M059J (cell line): ENCODE measurements at regions not wholly inside any gene's neighbourhood (a gene's known extent, or its start where the extent isn't known, plus 50 kb on each side); places are given as distances from the start of the nearest gene placed in this dataset.

Experiments used
- DNase-seq: peaks from one replicate; pipeline ENCODE4 v3.0.0-alpha.2; 2012; ENCODE audit warnings: low read depth

DNA sequence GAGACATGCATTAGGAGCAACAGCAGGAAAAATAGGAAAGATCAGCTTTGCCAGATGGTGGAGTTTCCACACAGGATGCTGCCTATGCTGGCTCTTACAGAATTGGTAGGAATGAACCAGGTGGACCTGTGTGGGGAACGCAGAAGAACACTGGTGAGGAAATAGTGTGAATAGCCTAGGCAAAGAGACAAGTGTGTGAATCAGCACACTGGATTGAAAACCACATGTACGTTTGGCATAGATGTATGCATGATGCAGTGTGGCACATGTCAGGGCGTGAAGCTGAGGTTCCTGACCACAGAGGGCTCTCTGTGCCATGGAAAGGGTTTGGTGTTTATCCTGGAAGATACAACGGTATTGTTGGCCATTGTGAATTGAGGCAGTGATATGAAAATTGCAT lies 156.5 kb upstream of the SLC10A2 start:
- no peak for DNase-seq

DNA sequence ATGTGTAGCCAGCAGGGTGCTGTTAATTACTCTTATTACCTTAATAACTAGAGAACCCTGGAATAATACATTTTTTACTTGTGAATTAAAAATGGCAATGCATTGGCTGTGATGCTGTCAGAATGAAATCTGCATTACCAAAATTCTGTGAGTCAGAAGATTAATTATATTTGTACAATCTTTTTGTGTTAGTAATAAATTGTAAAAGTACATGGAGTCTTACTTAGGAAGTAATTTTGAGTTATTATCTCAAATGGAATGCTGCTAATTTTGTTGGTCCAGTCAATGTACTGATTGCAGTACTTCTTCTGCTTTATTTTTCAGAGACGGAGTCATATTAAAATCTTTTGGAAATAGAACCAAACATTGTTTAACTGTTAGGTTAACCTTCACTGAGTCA lies 152.0 kb upstream of the SLC10A2 start:
- DNase-seq: no peak

DNA sequence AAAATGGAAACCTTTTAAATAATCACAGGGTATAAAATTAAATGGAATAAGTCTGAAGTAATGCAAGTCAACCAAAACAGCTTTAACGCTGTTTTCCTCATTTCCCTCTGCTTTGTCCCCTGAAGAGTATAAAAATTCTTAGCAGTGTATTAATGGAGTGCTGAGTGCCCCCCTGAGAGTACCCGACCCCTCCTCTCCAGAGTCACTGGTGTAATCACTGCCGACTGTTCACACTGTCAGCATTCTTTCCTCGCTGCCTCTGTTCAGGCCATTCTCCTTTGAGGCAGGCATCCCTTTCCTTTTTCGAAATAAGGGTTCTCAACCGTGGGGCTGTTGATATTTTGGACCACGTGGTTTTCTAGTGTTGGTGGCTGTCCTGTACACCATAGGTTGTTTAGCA lies 146.9 kb upstream of the SLC10A2 start:
- DNase-seq: no peak

DNA sequence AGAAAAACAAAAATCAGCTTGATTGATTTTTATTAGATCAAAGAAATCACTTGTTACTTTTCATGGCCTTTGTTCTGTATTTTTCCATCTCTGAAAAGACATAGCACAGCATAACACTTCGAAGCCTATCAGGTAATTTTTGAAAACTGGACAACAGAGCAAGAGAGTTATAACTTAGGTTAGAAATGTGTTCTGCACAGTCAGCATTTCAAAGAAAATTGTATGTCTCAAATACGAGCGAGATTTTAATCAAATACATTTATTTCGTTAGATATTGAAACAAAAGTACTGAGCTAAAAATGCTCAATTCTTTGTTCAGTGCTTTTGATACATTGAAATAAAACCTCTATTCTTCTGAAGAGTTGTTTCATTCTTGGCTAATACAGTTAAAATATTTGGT lies 144.1 kb upstream of the SLC10A2 start:
- no peak for DNase-seq

DNA sequence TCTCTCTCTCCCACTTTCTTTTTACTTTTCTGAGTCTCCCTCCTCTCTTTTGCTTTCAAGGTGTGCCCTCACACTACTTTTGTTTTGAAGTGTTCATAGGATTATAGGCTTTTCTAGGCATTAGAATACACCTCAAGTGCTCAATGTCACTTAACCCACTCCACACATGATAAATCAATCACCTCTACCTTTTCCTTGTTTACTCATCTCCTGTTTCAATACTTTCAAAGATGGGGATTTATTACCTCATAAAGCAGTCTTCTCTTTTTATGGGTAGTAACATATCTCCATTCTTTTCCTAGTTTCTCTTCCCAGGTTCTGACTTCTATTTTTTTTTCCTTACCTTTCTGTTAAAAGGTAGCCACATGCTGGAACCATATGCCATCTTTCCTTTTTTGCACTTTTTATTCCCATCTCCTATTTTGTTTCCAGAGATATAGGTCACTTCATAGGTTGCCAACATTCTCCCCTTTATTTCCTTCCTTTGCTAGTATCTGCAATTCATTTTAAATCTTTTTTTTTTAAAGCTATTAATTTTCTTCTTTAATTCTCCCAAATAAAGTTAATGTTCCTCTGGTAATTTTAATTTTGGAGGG lies 137.6 kb upstream of the SLC10A2 start:
- DNase-seq: no peak

DNA sequence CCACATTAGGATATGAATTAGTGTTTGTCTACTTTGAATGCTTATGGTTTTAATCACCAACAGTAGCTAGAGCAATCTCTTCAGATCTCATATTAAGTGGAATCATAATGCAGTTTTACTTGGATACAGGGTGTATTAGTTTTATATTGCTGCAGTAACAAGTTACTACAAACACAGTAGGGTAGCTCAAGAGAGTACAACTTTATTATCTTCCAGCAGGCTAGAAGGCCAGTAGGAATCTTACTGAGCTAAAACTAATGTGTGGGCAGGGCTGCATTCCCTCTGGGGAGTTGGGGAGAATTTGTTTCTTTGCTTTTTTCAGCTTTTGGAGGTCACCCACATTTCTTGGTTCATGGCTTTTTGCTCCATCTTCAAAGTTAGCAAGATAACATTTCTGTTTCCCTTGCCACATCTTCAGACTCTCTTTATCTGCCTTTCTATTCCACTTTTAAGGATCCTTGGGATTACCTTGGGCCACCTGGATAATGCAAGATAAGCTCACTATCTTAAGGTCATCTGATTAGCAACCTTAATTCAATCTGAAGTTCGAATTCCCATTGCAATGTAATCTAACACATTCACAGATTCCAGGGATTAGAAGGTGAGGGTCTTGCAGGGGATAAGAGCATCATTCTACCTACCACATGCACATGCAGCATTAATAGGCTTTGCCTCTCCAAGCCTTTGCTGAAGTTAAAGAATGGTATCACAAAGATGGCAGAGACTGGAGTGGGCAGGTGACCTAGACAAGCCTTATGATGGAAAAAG lies 134.1 kb upstream of the SLC10A2 start:
- DNase-seq: no peak

DNA sequence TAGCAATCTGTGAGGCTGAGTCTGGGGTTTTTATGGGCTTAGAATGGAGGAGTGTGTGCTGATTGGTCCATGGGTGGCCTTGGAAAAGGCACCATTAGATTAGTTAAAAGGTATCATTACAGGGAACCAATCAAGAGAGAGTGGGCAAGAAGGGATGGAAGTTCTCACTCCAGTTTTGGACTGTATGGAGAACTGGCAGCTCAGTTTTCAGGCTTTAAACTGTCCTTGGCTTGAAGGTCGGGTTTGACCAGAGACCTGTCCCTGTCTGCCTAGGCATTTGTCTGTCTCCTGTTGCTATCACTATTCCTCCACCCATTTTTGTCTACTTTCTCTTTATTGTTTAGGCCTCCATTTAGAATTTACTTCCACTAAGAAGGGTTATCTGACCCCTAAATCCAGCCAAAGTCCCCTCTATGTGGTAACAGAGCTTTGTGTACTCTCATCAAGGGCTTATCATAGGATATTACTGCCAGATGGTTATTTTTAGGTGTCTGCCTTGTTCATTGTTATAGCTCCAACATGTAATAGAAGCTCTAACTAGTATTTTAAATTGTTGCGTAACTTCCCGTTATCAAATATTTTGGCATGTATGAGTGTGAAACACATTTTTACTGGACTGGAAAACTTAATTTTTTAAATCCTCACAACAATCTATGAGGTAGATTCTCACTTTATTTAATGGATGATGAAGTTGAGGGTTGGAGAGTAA lies 133.3 kb upstream of the SLC10A2 start:
- no peak for DNase-seq

DNA sequence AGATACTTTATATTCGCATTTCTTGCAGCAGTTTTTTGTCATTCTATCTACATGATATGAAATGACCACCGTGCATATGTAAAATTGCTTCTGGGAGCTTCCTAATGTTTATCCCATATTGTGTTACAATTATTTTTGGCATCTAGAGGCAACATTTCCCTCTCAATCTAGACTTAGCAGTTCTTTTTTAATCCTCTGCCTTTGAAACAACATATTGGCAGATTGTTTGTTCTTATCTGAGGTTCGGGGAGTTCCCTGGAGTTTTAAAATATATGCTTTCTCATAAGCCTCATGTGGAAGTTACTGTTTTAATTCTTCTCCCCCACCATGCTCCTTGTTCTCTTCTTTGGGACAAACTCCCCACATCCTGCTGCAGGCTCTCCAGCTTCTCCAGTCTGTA lies 130.1 kb upstream of the SLC10A2 start:
- DNase-seq: no peak

DNA sequence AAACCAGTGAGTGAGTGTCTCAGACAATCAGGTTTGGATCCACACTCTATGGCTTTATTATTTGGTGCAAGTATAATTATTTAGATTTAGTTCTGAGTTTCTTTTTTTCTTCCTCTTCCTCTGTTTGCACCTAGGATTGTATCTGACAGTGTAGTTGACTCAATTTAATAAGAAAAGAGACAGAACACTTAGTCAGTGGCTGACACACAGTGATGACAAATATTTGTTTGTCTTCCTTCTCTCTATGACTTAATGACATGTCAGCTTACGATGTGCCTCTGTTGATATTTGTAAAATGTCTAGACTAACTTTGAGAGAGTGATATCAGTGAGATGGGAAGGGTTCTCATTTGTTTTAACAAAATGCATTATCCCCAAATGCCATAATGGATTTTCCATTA lies 129.5 kb upstream of the SLC10A2 start:
- DNase-seq: no peak

DNA sequence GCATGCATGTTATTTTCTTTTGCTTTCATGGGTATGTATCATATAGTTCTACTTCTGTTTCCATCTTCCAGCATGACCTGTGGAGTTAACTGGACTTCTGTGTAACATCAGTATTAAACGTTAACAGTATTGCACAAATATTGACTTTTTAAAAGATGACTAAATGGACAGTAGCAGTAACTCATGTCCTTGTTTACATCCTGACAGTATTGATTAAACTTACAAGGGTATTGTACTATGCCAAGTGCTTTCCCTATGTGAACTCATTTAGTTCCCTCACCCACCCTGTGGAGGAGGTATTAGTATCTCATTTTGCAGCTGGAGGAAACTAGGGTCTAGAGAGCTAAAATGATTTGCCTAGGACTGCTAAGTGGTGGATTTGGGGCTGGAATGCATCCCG lies 128.7 kb upstream of the SLC10A2 start:
- DNase-seq: no peak

DNA sequence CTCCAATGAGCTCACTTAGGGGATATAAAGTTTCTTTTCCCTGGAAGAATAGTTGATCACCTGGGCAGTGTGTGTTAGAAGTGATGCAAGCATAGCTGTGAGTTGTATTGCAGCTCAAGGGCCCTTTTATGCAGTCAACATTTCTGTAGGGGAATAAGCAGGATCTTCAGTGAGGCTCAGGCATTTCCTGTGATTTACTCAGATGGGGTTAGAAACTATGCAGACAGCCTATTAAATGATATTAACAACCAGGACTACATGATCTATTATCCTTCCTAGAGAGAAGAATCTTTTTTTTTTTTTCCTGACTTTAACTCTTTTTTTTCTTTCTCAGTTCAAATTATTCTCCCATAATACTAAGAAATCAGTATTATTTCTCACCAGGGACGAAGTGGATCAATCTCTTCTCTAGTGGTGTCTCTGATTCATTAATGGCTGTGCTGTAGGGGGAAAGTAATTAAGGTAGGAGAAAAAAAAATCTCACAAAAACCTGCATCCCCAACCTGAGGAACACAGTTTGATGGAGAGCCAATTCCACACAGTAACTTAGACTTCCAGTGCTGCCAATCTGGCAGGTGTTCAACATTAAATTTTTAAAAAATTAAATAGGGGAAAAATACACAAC lies 126.4 kb upstream of the SLC10A2 start:
- DNase-seq: no peak

DNA sequence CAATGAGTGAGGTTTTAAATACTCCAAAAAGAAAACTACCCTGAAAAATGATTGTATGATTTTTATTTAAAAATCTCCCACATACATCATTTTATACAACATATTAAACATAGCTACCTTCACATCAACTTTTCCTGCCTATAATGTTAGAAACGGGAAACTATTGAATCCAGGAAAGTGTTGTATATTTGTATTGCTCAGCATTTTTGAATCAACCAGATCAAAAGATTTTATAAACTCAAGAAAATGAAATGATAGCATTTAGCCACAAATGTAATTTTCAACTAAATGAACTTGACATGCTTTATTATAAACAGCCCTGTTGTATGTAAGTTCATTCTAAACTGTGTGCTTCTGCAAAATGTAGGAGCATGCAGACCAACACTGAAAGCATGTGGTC lies 124.6 kb upstream of the SLC10A2 start:
- no peak for DNase-seq

DNA sequence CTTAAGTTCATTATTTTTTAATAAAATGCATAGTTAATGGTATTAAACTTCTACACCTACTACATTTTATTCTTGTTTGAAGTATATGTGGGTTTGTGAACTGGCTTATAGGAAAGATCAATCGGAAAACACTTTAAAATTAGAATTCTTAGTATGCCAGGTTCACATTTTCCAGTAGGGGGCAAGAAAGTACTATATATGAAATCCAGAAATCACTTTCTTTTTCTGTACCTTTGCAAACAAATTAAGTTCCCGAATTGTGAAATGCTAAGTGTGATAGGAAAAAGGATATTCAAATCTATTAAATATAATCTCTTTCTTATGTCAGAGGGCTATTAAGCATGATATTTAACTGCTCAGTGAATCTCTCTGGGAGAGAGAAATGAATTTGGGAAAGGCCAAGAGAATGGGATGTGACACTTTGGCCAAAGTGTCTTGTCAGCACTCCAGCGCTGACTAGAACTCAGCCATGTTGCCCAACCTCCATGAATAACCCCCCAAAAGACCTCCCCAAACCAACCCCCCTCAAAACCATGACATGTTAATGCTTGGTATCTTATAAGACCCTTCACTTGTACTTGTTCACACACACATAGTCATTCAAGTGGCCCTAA lies 122.6 kb upstream of the SLC10A2 start:
- peak; percentile 5 for DNase-seq

DNA sequence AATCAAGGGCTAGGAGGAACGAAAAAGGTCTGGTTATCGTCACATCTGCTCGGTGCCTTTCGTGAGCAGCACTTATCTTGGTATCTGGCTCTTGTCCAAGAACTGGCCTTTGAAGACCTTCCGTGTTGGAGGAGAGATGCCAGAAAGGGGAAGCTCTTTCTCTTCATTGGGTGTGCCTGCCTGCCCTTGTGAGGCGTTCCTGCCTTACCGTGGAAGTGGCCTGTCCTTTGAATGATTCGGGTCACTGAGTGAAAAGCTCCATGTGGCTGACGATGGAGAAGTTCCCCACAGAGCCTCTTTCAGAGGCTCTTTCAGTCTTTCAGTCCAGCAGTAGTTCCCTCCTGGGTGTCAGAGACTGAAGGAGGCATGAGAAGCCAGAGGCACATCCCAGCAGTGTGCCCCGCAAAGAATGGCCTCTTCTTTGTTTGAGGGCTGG lies 121.5 kb upstream of the SLC10A2 start:
- peak; percentile 3 for DNase-seq

DNA sequence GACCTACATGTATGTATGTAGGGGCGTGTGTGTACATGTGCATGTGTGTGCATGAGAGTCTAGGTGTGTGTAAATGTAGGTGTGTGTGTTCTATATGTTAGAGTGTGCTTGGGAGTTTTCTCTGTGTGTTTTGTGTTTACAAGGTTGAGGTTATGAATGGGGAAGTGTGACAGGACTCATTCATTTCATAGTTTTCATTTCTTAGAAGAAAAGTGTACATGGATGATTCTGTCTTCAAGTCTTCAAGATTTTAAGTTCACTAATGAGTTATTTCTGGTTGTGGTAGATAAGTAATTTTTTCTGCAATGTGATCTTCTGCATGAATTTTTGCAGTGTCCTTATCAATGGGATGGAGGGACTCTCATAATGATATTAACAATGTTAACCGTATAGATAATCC lies 118.2 kb upstream of the SLC10A2 start:
- DNase-seq: no peak

DNA sequence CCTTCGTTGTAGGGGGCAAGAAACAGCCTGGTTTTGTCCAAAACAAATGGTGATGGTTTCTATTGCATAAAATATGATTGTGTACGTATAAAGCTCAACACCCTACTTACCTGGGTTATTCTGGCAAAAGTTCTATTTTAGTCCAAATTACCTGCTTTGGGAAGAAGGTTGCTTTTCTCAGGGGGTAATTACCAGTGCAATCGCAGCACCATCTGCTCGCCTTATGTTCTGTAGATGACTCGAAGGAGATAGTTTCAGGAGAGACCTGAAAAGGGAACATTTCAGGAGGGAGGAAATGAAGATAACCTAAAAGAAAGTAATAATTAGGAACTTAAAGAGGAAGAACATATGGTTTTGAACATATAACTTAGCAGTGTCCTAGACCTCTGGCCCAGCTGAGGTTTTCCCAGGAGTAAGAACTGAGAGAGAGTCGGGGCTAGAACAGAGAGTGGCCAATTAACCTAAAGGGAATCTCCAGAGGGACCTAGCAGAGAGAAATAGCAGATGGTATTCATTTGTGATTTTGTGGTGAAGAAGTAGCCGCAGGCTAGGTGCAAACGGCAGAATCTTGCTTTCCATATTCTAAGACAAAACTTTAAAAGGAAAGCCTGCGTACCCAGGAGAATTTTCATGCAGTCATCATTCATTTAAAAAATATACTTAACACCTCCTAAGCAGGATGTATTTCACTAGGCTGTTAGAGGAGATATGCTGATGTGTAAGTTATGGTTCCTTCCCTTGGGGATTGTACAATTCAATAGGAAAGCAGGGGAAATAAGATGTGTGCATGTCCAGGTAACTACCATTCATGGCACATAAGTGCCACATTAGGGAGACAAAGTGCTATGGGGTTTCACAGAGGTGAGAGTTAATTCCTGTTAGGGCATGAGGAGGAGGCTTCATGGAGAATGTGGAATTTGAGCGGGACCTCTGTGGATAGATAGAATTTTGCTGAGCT lies 113.0 kb upstream of the SLC10A2 start:
- no peak for DNase-seq

DNA sequence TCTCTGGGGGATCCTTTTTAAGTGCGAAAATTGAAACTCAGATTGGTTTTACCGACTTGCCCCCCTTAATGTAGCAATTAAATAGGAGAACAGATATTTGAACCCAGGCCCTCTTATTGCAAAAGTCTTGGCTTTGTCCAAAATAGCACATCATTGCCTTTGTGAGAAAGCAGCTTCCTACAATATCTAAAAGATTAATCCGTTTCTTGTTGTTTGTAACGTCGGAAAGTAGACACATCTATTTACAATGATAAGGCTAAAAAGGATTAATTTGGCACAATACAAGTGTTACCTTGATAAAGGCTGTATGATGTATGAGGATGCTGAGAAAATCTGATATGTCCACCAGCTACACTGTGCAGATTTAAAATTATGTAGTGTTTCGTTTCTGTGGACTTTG lies 108.7 kb upstream of the SLC10A2 start:
- no peak for DNase-seq

DNA sequence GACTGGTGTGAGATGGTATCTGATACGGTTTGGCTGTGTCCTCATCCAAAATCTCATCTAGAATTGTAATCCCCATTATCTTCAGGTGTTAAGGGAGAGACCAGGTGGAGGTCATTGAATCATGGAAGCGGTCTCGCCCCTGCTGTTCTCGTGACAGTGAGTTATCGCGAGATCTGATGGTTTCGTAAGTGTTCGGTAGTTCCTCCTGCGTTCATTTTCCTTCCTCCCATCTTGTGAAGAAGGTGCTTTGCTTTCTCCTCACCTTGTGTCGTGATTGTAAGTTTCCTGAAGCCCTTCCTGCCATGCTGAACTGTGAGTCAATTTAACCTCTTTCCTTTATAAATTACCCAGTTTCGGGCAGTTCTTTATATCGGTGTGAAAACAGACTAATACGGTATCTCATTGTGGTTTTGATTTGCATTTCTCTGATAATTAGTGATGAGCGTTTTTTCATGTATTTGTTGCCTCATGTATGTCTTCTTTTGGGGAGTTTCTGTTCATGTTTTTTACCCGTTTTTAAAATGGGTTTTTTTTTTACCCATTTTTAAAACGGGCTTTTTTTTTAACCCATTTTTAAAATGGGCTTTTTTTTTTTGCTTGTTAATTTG lies 102.8 kb upstream of the SLC10A2 start:
- no peak for DNase-seq

DNA sequence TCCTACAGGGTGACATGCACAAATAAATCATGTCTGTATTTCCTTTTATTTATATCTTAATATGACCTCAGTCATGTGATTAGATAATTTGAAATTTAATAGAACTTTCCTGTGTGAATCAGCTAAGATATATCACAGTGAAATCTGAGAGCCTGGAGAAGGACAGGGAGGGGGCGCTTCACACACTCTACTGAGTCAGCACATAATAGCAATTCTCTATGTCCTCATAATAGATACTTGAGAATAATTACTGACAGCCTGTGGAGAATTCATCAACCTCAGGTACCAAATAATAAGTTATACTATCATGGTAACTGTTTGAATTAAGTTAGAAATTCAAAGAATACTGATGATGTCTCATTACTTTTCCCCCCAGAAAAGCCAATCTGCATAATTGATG lies 98.0 kb upstream of the SLC10A2 start:
- DNase-seq: no peak

DNA sequence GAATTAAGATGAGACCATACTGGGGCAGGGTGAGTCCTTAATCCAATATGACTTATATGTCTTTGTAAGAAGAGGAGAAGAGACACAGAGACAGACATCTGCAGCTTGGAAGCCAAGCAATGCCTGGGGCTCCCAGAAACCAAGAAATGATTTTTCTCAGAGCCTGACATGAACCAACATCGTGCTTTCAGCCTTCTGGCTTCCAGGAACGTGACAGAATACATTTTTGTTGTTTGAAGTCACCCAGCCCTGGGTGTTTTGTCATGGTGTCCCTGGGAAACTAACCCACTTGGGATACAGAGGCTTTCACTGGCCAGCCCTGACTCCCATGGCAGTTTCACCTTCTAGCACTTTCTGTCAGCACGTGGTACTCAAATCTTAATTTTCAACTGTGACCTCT lies 95.3 kb upstream of the SLC10A2 start:
- DNase-seq: no peak
